ENCODE measurements at regions not wholly inside any gene's neighbourhood (a gene's known extent, or its start where the extent isn't known, plus 50 kb on each side); places are given as distances from the start of the nearest gene placed in this dataset.

DNA sequence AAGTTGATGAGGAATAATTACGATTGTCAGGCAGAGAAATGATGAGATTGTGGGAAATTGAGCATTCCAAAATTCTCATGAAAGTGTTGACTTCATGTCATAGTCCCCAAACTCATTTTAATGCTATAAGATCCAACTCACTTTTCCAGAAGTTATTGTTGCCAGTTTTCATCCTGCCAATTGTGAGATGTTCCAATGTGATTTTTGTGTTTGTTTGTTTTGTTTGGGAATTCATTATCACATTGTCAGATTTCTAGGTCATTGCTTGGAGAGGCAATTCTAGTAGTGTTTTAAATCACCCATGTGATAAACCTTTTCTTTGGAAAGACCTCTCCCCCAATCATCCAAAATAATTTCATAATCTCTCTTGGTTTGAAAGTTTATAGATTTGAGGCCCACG, 86.0 kb upstream of the ACVR2A start:
- Mint-ChIP-seq H3K4me1 (ENCODE audit: low read depth) (no peaks in the 10 kb centered on the region), H3K27ac (no peak overlapping the region), H3K27me3 (ENCODE audit: low read depth) (peaks cover 2% of the 10 kb centered on the region), H3K4me3 (ENCODE audit: low read depth) (no peak overlapping the region), H3K36me3 (ENCODE audit: low read depth) (no peaks in the 10 kb centered on the region), H3K9me3 (no peaks in the 10 kb centered on the region)
- DNase-seq (ENCODE audit: low spot score): no peak
- intact Hi-C loops (cut with micrococcal nuclease): no loop called here

DNA sequence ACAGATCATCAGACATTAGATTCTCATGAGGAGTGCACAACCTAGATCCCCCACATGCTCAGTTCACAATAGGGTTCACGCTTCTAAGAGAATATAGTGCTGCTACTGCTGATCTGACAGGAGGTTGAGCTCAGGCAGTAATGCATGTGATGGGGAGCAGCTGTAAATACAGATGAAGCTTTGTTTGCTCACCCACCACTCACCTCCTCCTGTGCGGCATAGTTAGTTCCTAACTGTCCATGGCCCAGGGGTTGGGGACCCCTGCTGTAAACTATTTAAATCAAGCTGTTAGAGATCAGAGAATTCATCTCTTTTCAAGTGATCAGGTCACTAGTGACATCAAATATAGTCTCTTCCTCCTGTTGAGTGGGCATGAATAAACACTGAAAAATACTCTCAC, 88.8 kb upstream of the ACVR2A start:
- Mint-ChIP-seq H3K9me3 (no peaks in the 10 kb centered on the region), H3K4me1 (ENCODE audit: low read depth) (no peaks in the 10 kb centered on the region), H3K4me3 (ENCODE audit: low read depth) (no peak overlapping the region), H3K36me3 (ENCODE audit: low read depth) (no peaks in the 10 kb centered on the region), H3K27ac (no peak overlapping the region), H3K27me3 (ENCODE audit: low read depth) (peaks cover 2% of the 10 kb centered on the region)
- intact Hi-C loops (cut with micrococcal nuclease): no loop called here
- DNase-seq (ENCODE audit: low spot score): no peak

DNA sequence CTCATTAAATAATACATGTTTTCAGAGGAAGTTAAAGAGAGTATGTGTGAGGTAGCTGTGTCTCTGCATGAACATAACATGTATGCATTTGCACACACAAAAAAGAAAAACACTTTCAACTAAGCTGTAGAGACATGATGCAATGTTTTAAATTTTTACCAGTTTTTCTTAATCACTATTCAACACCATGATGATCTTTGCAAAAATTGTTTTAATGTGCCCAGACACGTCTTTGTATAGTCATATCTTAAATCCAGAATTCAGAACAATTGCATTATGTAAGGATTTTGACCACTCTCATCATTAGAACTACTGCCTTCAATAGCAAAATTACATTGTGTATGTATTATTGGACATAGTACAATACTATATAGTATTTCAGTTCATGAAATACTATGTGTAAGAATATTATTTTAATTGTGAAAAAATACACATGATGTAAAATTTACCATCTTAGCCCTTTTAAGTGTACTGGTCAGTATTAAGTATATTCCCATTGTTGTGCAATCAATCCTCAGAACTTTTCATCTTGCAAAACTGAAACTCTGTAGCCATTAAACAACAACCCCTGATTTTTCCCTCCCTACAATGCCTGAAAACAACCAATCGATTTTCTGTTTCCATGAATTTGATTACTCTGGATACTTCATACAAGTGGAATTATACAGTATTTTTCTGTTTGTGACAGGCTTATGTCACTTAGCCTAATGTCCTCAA, 104.5 kb upstream of the ACVR2A start:
- H3K4me1 Mint-ChIP-seq (ENCODE audit: low read depth): no peaks in the 10 kb centered on the region

DNA sequence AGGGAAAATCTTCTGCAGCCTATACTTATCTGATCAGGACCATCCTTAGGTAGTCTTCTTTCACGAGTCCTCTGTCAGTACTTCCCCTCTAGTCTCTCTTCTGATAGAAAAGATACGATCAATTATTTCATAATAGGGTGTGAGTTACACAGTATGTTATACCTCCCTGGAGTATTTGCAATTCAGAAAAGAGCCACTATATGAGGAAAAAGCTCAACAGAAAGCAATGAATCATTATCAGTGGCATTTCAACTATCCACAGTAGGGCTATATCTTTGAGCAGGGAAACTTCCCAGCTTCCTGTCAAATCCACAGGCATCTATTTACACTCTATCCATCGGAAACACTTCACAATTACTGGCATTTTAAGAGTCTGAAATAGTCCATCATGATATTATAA, 105.3 kb upstream of the ACVR2A start:
- DNase-seq (ENCODE audit: low spot score): no peak
- H3K4me3 Mint-ChIP-seq (ENCODE audit: low read depth): no peak overlapping the region
- H3K27me3 Mint-ChIP-seq (ENCODE audit: low read depth): no peaks in the 10 kb centered on the region
- no peaks in the 10 kb centered on the region for H3K36me3 Mint-ChIP-seq (ENCODE audit: low read depth)
- H3K27ac Mint-ChIP-seq: no peak overlapping the region
- intact Hi-C loops (cut with micrococcal nuclease): no loop called here
- H3K4me1 Mint-ChIP-seq (ENCODE audit: low read depth): no peaks in the 10 kb centered on the region
- H3K9me3 Mint-ChIP-seq: no peaks in the 10 kb centered on the region

More for the DNA sequence above, 104.5 kb upstream of the ACVR2A start:
- H3K4me3 Mint-ChIP-seq (ENCODE audit: low read depth): no peak overlapping the region
- no peaks in the 10 kb centered on the region for H3K27me3 Mint-ChIP-seq (ENCODE audit: low read depth)
- no peaks in the 10 kb centered on the region for H3K36me3 Mint-ChIP-seq (ENCODE audit: low read depth)
- DNase-seq (ENCODE audit: low spot score): no peak
- no peaks in the 10 kb centered on the region for H3K9me3 Mint-ChIP-seq
- intact Hi-C loops (cut with micrococcal nuclease): no loop called here
- no peak overlapping the region for H3K27ac Mint-ChIP-seq

DNA sequence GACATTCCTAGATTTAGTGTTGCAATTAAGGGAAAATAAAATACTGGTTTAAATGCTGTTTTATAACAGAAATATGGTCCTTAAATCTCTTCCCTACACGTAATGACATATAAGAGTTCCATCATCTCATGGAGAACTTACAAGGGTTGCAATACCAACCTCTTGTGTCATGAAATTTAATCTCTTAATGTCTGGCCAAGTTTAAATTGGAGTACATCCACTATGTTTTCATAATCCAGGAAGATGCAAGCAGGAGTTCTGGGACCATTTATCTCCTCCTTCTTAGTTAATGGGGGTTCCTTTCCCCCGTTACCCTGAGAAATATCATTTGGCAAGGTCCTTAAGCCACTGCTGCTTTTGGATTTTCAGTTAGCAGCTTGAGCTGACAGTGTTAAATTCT, 126.0 kb upstream of the ACVR2A start:
- DNase-seq (ENCODE audit: low spot score): no peak
- intact Hi-C loops (cut with micrococcal nuclease): no loop called here
- Mint-ChIP-seq H3K27me3 (ENCODE audit: low read depth) (peaks cover 9% of the 10 kb centered on the region), H3K4me3 (ENCODE audit: low read depth) (no peak overlapping the region), H3K9me3 (no peaks in the 10 kb centered on the region), H3K36me3 (ENCODE audit: low read depth) (no peaks in the 10 kb centered on the region), H3K27ac (no peak overlapping the region), H3K4me1 (ENCODE audit: low read depth) (no peaks in the 10 kb centered on the region)

DNA sequence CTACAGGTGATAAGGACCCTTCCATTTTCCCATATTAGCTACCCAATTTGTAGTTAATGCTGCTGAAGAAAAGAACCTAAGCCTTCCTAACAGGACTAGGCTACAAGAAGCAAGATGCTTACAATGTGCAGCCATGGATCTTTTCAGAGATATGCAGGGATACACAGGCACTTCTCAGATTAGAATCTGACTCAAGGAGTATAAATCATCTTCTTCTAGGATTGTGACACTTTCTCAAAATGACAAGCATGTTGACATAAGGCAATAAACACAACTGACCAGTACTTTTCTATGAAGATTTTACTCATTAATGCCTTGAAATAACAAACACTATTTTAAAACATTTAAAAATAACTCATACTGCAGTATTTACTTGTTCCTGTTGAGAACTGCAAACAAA, 127.9 kb upstream of the ACVR2A start:
- no peaks in the 10 kb centered on the region for H3K4me1 Mint-ChIP-seq (ENCODE audit: low read depth)
- H3K9me3 Mint-ChIP-seq: peaks cover 10% of the 10 kb centered on the region
- intact Hi-C loops (cut with micrococcal nuclease): no loop called here
- H3K27me3 Mint-ChIP-seq (ENCODE audit: low read depth): peaks cover 9% of the 10 kb centered on the region
- no peak overlapping the region for H3K27ac Mint-ChIP-seq
- H3K4me3 Mint-ChIP-seq (ENCODE audit: low read depth): no peak overlapping the region
- no peak for DNase-seq (ENCODE audit: low spot score)
- H3K36me3 Mint-ChIP-seq (ENCODE audit: low read depth): peaks cover 4% of the 10 kb centered on the region

DNA sequence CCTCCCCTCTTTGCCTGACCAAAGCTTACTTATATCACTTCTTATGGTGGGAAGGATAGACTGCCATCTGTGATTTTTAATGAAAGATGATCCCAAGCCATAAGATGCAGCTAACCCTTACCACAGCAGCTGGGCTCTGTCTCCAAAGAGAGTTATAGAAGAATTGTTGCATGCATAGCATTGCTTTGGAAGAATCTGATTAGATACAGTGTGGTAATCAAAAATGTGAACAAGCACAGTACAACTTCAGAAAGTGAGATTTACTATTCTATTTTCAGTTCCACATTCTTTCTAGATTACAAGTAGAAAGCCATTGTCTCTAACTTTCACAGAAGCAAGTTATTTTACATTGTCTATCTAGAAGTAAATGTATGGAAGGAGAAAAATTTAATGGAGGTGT, 129.0 kb upstream of the ACVR2A start:
- Mint-ChIP-seq H3K4me3 (ENCODE audit: low read depth) (no peak overlapping the region), H3K4me1 (ENCODE audit: low read depth) (no peaks in the 10 kb centered on the region), H3K9me3 (peaks cover 20% of the 10 kb centered on the region), H3K27ac (no peak overlapping the region), H3K36me3 (ENCODE audit: low read depth) (peaks cover 4% of the 10 kb centered on the region), H3K27me3 (ENCODE audit: low read depth) (peaks cover 13% of the 10 kb centered on the region)
- no peak for DNase-seq (ENCODE audit: low spot score)
- intact Hi-C loops (cut with micrococcal nuclease): no loop called here

DNA sequence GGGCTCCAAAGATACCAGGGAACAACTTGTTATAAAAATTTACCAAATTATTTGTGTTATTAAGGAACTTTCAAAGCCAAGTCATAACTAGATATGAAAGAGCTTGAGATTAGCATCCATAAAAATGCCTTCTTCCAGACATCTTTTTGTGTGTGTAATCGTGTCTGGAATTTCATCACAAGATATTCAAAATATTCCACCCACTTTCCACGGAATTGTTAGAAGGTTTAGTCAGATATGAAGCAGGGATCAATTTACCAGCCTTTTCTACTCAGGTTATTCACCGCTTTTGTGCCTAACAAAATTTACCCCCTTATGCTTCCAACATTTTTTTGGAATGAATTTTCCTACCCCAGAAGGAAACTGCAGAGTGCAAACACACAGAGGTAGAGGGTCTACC, 130.2 kb upstream of the ACVR2A start:
- Mint-ChIP-seq H3K36me3 (ENCODE audit: low read depth) (peaks cover 4% of the 10 kb centered on the region), H3K27me3 (ENCODE audit: low read depth) (peaks cover 14% of the 10 kb centered on the region), H3K9me3 (peaks cover 21% of the 10 kb centered on the region), H3K27ac (no peak overlapping the region), H3K4me1 (ENCODE audit: low read depth) (no peaks in the 10 kb centered on the region), H3K4me3 (ENCODE audit: low read depth) (no peak overlapping the region)
- no peak for DNase-seq (ENCODE audit: low spot score)
- intact Hi-C loops (cut with micrococcal nuclease): no loop called here

DNA sequence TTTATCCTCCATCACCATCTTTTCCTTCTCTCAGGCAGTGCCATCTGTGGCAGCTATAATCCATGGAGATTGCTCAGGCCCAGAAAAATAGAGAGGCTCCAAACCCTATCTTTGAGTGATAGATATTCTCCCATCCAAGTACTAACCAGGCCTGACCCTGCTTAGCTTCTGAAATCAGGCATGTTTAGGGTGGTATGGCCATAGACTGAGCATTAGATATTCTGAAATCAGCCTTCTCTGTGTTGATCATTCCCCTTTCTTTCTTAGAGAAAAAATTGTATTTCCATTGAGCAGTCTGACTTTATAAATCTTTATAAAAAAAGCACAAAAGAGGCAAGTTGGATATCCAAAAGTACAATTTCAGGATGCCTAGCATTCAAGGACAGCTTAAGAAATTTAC, 131.5 kb upstream of the ACVR2A start:
- Mint-ChIP-seq H3K27ac (no peak overlapping the region), H3K4me1 (ENCODE audit: low read depth) (no peaks in the 10 kb centered on the region), H3K36me3 (ENCODE audit: low read depth) (peaks cover 4% of the 10 kb centered on the region), H3K9me3 (peaks cover 21% of the 10 kb centered on the region), H3K27me3 (ENCODE audit: low read depth) (peaks cover 14% of the 10 kb centered on the region), H3K4me3 (ENCODE audit: low read depth) (no peak overlapping the region)
- intact Hi-C loops (cut with micrococcal nuclease): no loop called here
- no peak for DNase-seq (ENCODE audit: low spot score)

DNA sequence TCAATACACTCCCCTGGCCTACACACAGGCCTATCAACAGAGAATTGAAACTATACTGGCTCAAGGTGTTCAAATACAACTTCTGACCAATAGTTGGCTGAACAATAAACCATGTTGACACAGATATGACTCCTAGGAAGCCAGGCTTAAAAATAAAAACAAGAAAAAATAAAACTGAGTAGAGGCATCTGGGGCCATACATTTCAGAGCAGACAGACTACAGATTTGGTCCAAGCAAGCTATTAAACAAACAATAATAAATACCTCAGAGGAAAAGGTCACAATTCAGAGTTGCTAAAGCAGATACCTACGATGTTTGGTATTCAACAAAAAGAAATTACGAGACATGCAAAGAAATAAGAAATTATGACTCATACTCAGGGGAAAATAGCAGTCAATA, 132.8 kb upstream of the ACVR2A start:
- peaks cover 4% of the 10 kb centered on the region for H3K36me3 Mint-ChIP-seq (ENCODE audit: low read depth)
- no peak for DNase-seq (ENCODE audit: low spot score)
- no peak overlapping the region for H3K27ac Mint-ChIP-seq
- intact Hi-C loops (cut with micrococcal nuclease): no loop called here
- peaks cover 25% of the 10 kb centered on the region for H3K9me3 Mint-ChIP-seq
- H3K27me3 Mint-ChIP-seq (ENCODE audit: low read depth): peaks cover 14% of the 10 kb centered on the region
- no peak overlapping the region for H3K4me3 Mint-ChIP-seq (ENCODE audit: low read depth)
- H3K4me1 Mint-ChIP-seq (ENCODE audit: low read depth): no peaks in the 10 kb centered on the region

DNA sequence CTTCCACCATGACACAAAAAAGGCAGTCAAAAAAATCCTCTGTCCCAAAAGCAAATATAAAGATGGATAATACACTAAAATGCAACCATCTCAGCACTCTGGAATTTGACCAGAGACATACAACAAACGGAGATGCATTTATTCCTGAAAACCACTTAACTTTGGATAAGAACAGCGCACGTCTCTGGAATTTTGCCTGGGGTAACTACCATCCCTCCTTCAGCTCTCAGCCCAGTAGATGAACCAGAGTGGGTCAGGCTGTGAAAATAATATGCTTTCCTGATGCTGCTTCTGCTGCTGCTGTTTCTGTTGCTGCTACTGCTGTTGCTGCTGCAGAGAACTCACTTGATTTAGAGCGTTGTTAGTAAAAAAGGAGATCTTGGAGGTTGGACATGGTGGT, 133.8 kb upstream of the ACVR2A start:
- Mint-ChIP-seq H3K27me3 (ENCODE audit: low read depth) (peaks cover 14% of the 10 kb centered on the region), H3K4me1 (ENCODE audit: low read depth) (no peaks in the 10 kb centered on the region), H3K27ac (no peak overlapping the region), H3K4me3 (ENCODE audit: low read depth) (no peak overlapping the region), H3K36me3 (ENCODE audit: low read depth) (peaks cover 4% of the 10 kb centered on the region), H3K9me3 (peaks cover 25% of the 10 kb centered on the region)
- DNase-seq (ENCODE audit: low spot score): no peak
- intact Hi-C loops (cut with micrococcal nuclease): no loop called here

DNA sequence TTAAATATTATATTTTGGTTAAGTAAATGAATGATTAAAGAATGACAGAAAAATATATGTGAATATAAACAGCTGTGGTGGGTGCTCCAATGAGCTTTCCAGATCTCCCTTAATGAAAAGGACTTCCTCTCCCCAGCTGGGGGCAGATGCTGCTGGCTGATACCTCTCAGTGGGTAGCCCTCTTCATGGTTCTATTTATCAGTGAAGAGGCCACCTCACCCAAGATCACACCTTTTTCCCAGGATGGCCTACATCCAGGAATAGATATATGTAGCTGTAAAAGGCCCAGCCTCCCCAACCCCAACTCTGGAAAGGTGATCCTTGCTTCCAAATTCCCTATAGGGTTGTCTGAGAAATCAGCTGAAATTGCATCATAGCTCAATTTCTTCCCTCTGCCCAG, 135.2 kb upstream of the ACVR2A start:
- H3K4me3 Mint-ChIP-seq (ENCODE audit: low read depth): no peak overlapping the region
- DNase-seq (ENCODE audit: low spot score): no peak
- peaks cover 4% of the 10 kb centered on the region for H3K36me3 Mint-ChIP-seq (ENCODE audit: low read depth)
- H3K9me3 Mint-ChIP-seq: peaks cover 25% of the 10 kb centered on the region
- intact Hi-C loops (cut with micrococcal nuclease): no loop called here
- no peak overlapping the region for H3K27ac Mint-ChIP-seq
- H3K4me1 Mint-ChIP-seq (ENCODE audit: low read depth): no peaks in the 10 kb centered on the region
- peaks cover 6% of the 10 kb centered on the region for H3K27me3 Mint-ChIP-seq (ENCODE audit: low read depth)

DNA sequence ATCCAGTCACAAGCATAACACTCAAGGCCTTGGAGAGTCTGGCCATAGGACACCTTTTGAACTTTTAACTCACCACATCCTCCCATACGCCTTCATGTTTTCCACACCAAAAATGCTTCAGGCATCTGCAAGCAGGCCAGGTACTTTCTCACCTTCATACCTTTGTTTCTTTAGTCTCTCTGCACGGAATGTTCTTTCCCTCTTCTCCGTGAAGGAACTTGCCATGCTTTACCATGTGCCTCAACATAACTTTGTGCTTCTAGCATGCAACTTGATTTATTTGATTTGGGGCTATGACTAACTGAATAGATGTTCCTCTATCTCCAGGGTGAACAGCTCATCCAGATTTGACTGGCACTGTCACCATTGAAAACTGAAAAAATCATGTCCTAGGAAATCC, 141.7 kb upstream of the ACVR2A start:
- intact Hi-C loops (cut with micrococcal nuclease): no loop called here
- Mint-ChIP-seq H3K27me3 (ENCODE audit: low read depth) (peaks cover 8% of the 10 kb centered on the region), H3K4me1 (ENCODE audit: low read depth) (no peaks in the 10 kb centered on the region)

DNA sequence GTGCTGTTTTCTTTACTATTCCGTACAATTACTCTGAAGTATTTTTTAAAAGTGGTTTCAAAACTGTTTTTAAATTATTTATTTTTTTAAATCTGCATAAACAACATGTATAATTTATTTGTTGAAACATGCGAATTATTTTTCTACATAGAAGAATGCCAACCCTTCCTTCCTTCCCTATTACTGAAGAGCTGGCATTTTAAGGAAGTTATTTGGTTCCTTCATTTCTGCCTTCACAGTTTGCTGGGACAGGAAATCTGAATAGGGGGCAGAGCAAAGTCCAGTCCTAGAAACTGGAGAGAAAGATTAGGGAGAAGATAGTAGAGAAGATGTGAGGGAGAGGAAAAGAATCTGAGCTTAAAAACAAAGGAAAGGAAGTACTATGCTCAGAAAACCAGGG, 146.7 kb upstream of the ACVR2A start:
- no peak for DNase-seq (ENCODE audit: low spot score)
- H3K9me3 Mint-ChIP-seq: peaks cover 4% of the 10 kb centered on the region
- H3K27ac Mint-ChIP-seq: no peak overlapping the region
- no peak overlapping the region for H3K4me3 Mint-ChIP-seq (ENCODE audit: low read depth)
- intact Hi-C loops (cut with micrococcal nuclease): no loop called here
- no peaks in the 10 kb centered on the region for H3K4me1 Mint-ChIP-seq (ENCODE audit: low read depth)
- no peaks in the 10 kb centered on the region for H3K36me3 Mint-ChIP-seq (ENCODE audit: low read depth)
- peaks cover 5% of the 10 kb centered on the region for H3K27me3 Mint-ChIP-seq (ENCODE audit: low read depth)

More for the DNA sequence above, 141.7 kb upstream of the ACVR2A start:
- no peak overlapping the region for H3K4me3 Mint-ChIP-seq (ENCODE audit: low read depth)
- no peak for DNase-seq (ENCODE audit: low spot score)
- H3K9me3 Mint-ChIP-seq: peaks cover 8% of the 10 kb centered on the region
- no peak overlapping the region for H3K27ac Mint-ChIP-seq
- H3K36me3 Mint-ChIP-seq (ENCODE audit: low read depth): no peaks in the 10 kb centered on the region
